Astrocyte of the cerebellum (primary cell): ENCODE measurements at regions not wholly inside any gene's neighbourhood (a gene's known extent, or its start where the extent isn't known, plus 50 kb on each side); places are given as distances from the start of the nearest gene placed in this dataset.
A peak's percentile ranks its signal among the peaks of the same experiment; 100 is the strongest.

Source experiments
- DNase-seq: peaks from one replicate; pipeline ENCODE4 v3.0.0-alpha.2; 2011; ENCODE audit warnings: low read depth
- H3K4me3 ChIP-seq: 2 replicates; pipeline ENCODE4 v1.5.1; 2011; ENCODE audit warnings: mild to moderate bottlenecking, low read depth, low read length, moderate library complexity
- CTCF ChIP-seq: IDR thresholded peaks from 2 replicates; pipeline ENCODE4 v1.5.1; 2012; ENCODE audit warnings: low read length, low read depth, moderate library complexity, mild to moderate bottlenecking; ENCODE audit errors: missing control alignments
- in situ Hi-C: cut with HindIII; loops from 2 replicates; pipeline ENCODE4 v1.10.0; 2017; ENCODE audit warnings: low sequenced_read_pairs

- TF ChIP-seq CTCF: no peak
- no peak for DNase-seq
- no peak overlapping the region for H3K4me3 ChIP-seq
- in situ Hi-C loops: no loop called here
Measured at GRCh38 chr1:115426956-115427355, 88.9 kb upstream of the NGF start.

- DNase-seq: peak; percentile 80
- H3K4me3 ChIP-seq: no peak overlapping the region
- no peak for TF ChIP-seq CTCF
- in situ Hi-C loops: no loop called here
Measured at GRCh38 chr1:115426231-115426771, 88.3 kb upstream of the NGF start.

GRCh38 chr1:115425442-115425841 lies 87.4 kb upstream of the NGF start:
- no peak overlapping the region for H3K4me3 ChIP-seq
- in situ Hi-C loops: no loop called here
- DNase-seq: no peak
- no peak for TF ChIP-seq CTCF

- no peak for DNase-seq
- H3K4me3 ChIP-seq: no peak overlapping the region
- in situ Hi-C loops: no loop called here
- TF ChIP-seq CTCF: no peak
Measured at GRCh38 chr1:115423776-115424175, 85.7 kb upstream of the NGF start.

- in situ Hi-C loops: no loop called here
- TF ChIP-seq CTCF: no peak
- H3K4me3 ChIP-seq: no peak overlapping the region
- DNase-seq: no peak
Measured at GRCh38 chr1:115419571-115419970, 81.5 kb upstream of the NGF start.

- in situ Hi-C loops: no loop called here
- no peak for TF ChIP-seq CTCF
- DNase-seq: no peak
- H3K4me3 ChIP-seq: no peak overlapping the region
Measured at GRCh38 chr1:115413621-115414020, 75.6 kb upstream of the NGF start.

GRCh38 chr1:115413208-115413607 lies 75.2 kb upstream of the NGF start:
- no peak overlapping the region for H3K4me3 ChIP-seq
- no peak for TF ChIP-seq CTCF
- in situ Hi-C loops: no loop called here
- no peak for DNase-seq
